Right atrium auricular region (tissue), 2 donors: ENCODE measurements at regions not wholly inside any gene's neighbourhood (a gene's known extent, or its start where the extent isn't known, plus 50 kb on each side); places are given as distances from the start of the nearest gene placed in this dataset.

Experiments
- DNase-seq: peaks from one replicate; pipeline ENCODE4 v3.0.0-alpha.2; 2019; ENCODE audit warnings: low spot score
- H3K27ac ChIP-seq, 2 donors: fragments of 200-600 bp; sonication (generic); 1 replicate in 1 of 2; 2 replicates in 1 of 2; pipeline ENCODE4 v1.5.1; 2016 to 2019
- H3K27me3 ChIP-seq, 2 donors: fragments of 200-600 bp; sonication (generic); one replicate each; pipeline versions ENCODE4 v1.5.1 to v1.6.0; 2017 to 2019
- H3K36me3 ChIP-seq: fragments of 200-600 bp; sonication (generic); one replicate; pipeline ENCODE4 v1.5.1; 2016
- H3K4me1 ChIP-seq, 2 donors: fragments of 200-600 bp; sonication (generic); one replicate each; pipeline versions ENCODE4 v1.5.1 to v1.6.0; 2017 to 2019
- H3K4me3 ChIP-seq, 2 donors: fragments of 200-600 bp; sonication (generic); 1 replicate in 1 of 2; 2 replicates in 1 of 2; pipeline ENCODE4 v1.5.1; 2017 to 2019; ENCODE audit warnings: mild to moderate bottlenecking in 1 of 2, moderate library complexity in 1 of 2
- H3K9me3 ChIP-seq, 2 donors: fragments of 200-600 bp; sonication (generic); one replicate each; pipeline ENCODE4 v1.5.1; 2019
- CTCF ChIP-seq, 2 donors: fragments of 200-600 bp; sonication (generic); IDR thresholded peaks; one replicate each; pipeline ENCODE4 v1.5.1; 2019; ENCODE audit warnings: antibody characterized with exemption in 2 of 2

DNA sequence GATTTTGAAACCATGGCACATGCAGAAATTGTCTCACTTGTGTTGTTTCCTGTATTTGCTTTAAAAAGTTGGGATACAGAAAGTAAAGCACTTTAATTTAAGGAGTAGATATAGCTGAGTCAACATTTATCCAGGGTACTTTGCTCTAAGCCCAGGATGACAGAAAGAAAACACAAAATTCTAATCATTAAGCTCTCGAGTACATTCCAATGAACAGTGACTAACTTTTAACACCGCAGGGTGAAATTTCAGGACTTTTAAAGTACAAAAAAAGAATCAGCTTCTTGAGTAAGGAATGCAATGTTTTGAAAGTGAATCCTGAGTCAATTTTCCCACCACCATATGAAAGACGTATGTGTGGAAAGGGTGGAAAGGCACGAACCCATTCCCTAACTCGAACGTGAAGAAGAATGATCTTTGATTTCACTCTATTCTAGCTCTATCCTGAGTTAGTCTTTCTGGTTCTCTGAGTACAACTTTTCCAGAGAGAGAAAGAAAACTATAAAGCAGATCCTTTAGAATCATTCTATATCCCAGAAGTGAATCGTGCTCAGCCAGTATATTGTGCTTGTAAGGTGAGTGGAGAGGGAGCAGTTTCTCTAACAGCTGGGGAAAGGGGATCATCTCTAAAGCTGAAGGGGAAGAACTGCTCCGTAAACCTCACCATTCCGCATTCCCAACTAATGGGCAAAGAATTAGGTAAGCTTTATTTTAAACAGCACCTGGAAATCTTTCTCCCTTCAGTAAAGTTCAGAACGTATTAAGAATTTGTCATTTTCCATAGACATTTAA, 779.0 kb upstream of the FLRT2 start:
- Histone ChIP-seq H3K9me3 (no peaks in the 10 kb centered on the region), H3K36me3 (no peaks in the 10 kb centered on the region), H3K4me1 (no peaks in the 10 kb centered on the region), H3K27me3 (no peaks in the 10 kb centered on the region), H3K4me3 (no peak overlapping the region), H3K27ac (no peak overlapping the region)
- no peak for TF ChIP-seq CTCF (IDR thresholded peaks at IDR 0.05)
- no peak for DNase-seq

- Histone ChIP-seq H3K4me1 (no peaks in the 10 kb centered on the region), H3K9me3 (no peaks in the 10 kb centered on the region), H3K27ac (no peak overlapping the region), H3K36me3 (no peaks in the 10 kb centered on the region), H3K4me3 (no peak overlapping the region), H3K27me3 (no peaks in the 10 kb centered on the region)
- DNase-seq = no peak
- TF ChIP-seq CTCF (IDR thresholded peaks at IDR 0.05) = no peak
Observed at GRCh38 chr14:84751745-84752144, 778.2 kb upstream of the FLRT2 start.

GRCh38 chr14:84760489-84761126, 769.3 kb upstream of the FLRT2 start:
- Histone ChIP-seq H3K27ac (no peak overlapping the region), H3K4me1 (no peaks in the 10 kb centered on the region), H3K36me3 (no peaks in the 10 kb centered on the region), H3K9me3 (peaks cover 0 to 12% of the 10 kb centered on the region in 2 donors), H3K27me3 (no peaks in the 10 kb centered on the region), H3K4me3 (no peak overlapping the region)
- no peak for TF ChIP-seq CTCF (IDR thresholded peaks at IDR 0.05)
- no peak for DNase-seq

DNA sequence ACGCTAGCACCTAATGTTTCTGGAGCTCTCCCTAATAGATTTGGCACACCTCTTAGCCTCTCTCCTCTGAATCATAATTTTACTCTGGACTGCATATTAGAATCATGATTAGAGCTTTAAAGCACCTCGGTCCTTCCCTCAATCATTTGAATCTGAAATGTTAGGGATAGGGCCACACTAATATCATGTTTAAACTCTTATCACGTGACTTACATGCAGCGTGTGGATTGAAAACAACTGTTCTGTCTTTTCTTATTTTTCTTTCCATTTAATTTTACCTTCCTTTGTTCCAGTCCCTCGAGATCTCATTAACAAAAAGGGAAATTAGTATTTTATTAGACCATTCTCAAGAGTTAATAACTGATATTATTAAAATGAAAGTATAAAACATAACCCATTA, 762.5 kb upstream of the FLRT2 start:
- no peak for DNase-seq
- Histone ChIP-seq H3K27ac (no peak overlapping the region), H3K27me3 (no peaks in the 10 kb centered on the region), H3K4me3 (no peak overlapping the region), H3K36me3 (no peaks in the 10 kb centered on the region), H3K9me3 (peaks cover 0 to 20% of the 10 kb centered on the region in 2 donors), H3K4me1 (no peaks in the 10 kb centered on the region)
- no peak for TF ChIP-seq CTCF (IDR thresholded peaks at IDR 0.05)

DNA sequence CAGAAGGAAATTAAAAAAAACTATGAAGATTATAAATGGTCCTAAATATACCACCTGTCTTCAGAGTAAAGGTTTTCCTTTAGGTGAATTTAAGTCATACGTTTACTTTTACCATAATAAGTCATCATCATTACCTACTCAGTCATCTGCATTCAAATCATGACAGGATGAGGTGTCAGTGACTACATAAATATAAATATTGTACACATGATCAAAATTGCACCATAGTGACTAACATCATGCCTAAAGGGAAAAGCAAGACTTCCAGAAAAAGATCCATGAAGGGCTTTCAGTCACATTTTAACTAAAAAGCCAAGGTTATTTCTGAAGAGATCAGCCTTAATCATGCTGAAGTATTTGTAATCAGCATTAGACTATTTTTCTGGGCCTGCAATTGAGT, 759.9 kb upstream of the FLRT2 start:
- no peak for TF ChIP-seq CTCF (IDR thresholded peaks at IDR 0.05)
- H3K27ac ChIP-seq = no peak overlapping the region
- no peak for DNase-seq
- H3K36me3 ChIP-seq = no peaks in the 10 kb centered on the region
- H3K4me1 ChIP-seq = no peaks in the 10 kb centered on the region
- H3K9me3 ChIP-seq = peaks cover 0 to 11% of the 10 kb centered on the region in 2 donors
- H3K27me3 ChIP-seq = no peaks in the 10 kb centered on the region
- no peak overlapping the region for H3K4me3 ChIP-seq
